Globus pallidus (tissue), 1 donor: ENCODE measurements at regions not wholly inside any gene's neighbourhood (a gene's known extent, or its start where the extent isn't known, plus 50 kb on each side); places are given as distances from the start of the nearest gene placed in this dataset.

Experiments
- DNase-seq: peaks from one replicate; pipeline ENCODE4 v3.0.0-alpha.2; 2015; ENCODE audit warnings: low spot score

- DNase-seq, result no peak
These were observed 508.2 kb upstream of the SUCLG2 start for GRCh38 chr3:68162644-68163043.

- no peak for DNase-seq
These were observed 496.9 kb upstream of the SUCLG2 start for GRCh38 chr3:68151359-68151758.

GRCh38 chr3:68148447-68148846 is 494.0 kb upstream of the SUCLG2 start:
- no peak for DNase-seq

GRCh38 chr3:68142441-68142840 is 488.0 kb upstream of the SUCLG2 start:
- no peak for DNase-seq

- no peak for DNase-seq
These were observed 485.5 kb upstream of the SUCLG2 start for GRCh38 chr3:68139897-68140296.

GRCh38 chr3:68136411-68136810 is 482.0 kb upstream of the SUCLG2 start:
- no peak for DNase-seq

GRCh38 chr3:68135067-68135466 is 480.7 kb upstream of the SUCLG2 start:
- no peak for DNase-seq

- DNase-seq, result no peak
These were observed 474.7 kb upstream of the SUCLG2 start for GRCh38 chr3:68129065-68129464.

GRCh38 chr3:68123231-68123630 is 468.8 kb upstream of the SUCLG2 start:
- no peak for DNase-seq

GRCh38 chr3:68121287-68121686 is 466.9 kb upstream of the SUCLG2 start:
- DNase-seq, result no peak

GRCh38 chr3:68116580-68116979 is 462.2 kb upstream of the SUCLG2 start:
- DNase-seq, result no peak

- no peak for DNase-seq
These were observed 449.4 kb upstream of the SUCLG2 start for GRCh38 chr3:68103811-68104210.

GRCh38 chr3:68090571-68090970 is 436.2 kb upstream of the SUCLG2 start:
- no peak for DNase-seq

GRCh38 chr3:68089572-68090011 is 435.2 kb upstream of the SUCLG2 start:
- no peak for DNase-seq

- no peak for DNase-seq
These were observed 434.2 kb upstream of the SUCLG2 start for GRCh38 chr3:68088636-68089035.

- no peak for DNase-seq
These were observed 433.8 kb upstream of the SUCLG2 start for GRCh38 chr3:68088216-68088615.

GRCh38 chr3:68072062-68072461 is 417.6 kb upstream of the SUCLG2 start:
- DNase-seq, result no peak

GRCh38 chr3:68070186-68070585 is 415.8 kb upstream of the SUCLG2 start:
- no peak for DNase-seq

- no peak for DNase-seq
These were observed 412.9 kb upstream of the SUCLG2 start for GRCh38 chr3:68067314-68067713.

- DNase-seq, result no peak
These were observed 408.5 kb upstream of the SUCLG2 start for GRCh38 chr3:68062926-68063325.

GRCh38 chr3:68060910-68061309 is 406.5 kb upstream of the SUCLG2 start:
- no peak for DNase-seq

GRCh38 chr3:68060191-68060590 is 405.8 kb upstream of the SUCLG2 start:
- DNase-seq, result no peak

GRCh38 chr3:68059628-68060152 is 405.3 kb upstream of the SUCLG2 start:
- no peak for DNase-seq

- no peak for DNase-seq
These were observed 403.4 kb upstream of the SUCLG2 start for GRCh38 chr3:68057637-68058320.
